ENCODE measurements at regions not wholly inside any gene's neighbourhood (a gene's known extent, or its start where the extent isn't known, plus 50 kb on each side); places are given as distances from the start of the nearest gene placed in this dataset.

GRCh38 chr15:62969442-62970089 lies 73.0 kb upstream of the TPM1 start:
- POLR2A ChIA-PET = no interaction called here
- Mint-ChIP-seq H3K27me3 (ENCODE audit: low read depth) (no peaks in the 10 kb centered on the region), H3K27ac (peak overlapping the region; percentile 68; the same call in 1 of the 2 replicates), H3K4me3 (no peak overlapping the region), H3K4me1 (peaks cover 21% of the 10 kb centered on the region), H3K9me3 (no peaks in the 10 kb centered on the region), H3K36me3 (no peaks in the 10 kb centered on the region)
- no peak for DNase-seq (ENCODE audit: low spot score)
- ATAC-seq = peak; percentile 22; the same call in 1 of the 2 replicates
- no peak for TF ChIP-seq ZNF423 (CRISPR knock-in tag; IDR thresholded peaks at IDR 0.05)
- TF ChIP-seq ZBTB21 (CRISPR knock-in tag; IDR thresholded peaks at IDR 0.05; ENCODE audit: borderline replicate concordance) = no peak
- no peak for TF ChIP-seq ZNF425 (CRISPR knock-in tag; conservative IDR thresholded peaks at IDR 0.05)
- no peak for TF ChIP-seq ZNF317 (CRISPR knock-in tag; IDR thresholded peaks at IDR 0.05; ENCODE audit: borderline replicate concordance, low read depth)
- no peak for TF ChIP-seq EMX1 (CRISPR knock-in tag; IDR thresholded peaks at IDR 0.05)
- TF ChIP-seq FOXK1 (CRISPR knock-in tag; IDR thresholded peaks at IDR 0.05) = no peak
- TF ChIP-seq ERG (CRISPR knock-in tag; IDR thresholded peaks at IDR 0.05) = no peak
- no peak for TF ChIP-seq ZNF232 (CRISPR knock-in tag; IDR thresholded peaks at IDR 0.05)
- no peak for TF ChIP-seq IRF2 (CRISPR knock-in tag; IDR thresholded peaks at IDR 0.05; ENCODE audit: borderline replicate concordance, low read depth)
- no peak for TF ChIP-seq TP53 (CRISPR knock-in tag; IDR thresholded peaks at IDR 0.05)
- no peak for TF ChIP-seq NFATC4 (CRISPR knock-in tag; IDR thresholded peaks at IDR 0.05)
- TF ChIP-seq CREB1 (CRISPR knock-in tag; IDR thresholded peaks at IDR 0.05) = no peak
- CTCF ChIA-PET = interaction anchor here (1.6 kb wide), 1 partner anchor 19 kb away, joined by 3 read pairs; no protein-coding TSS in a partner anchor

GRCh38 chr15:62972814-62973213 lies 69.7 kb upstream of the TPM1 start:
- ATAC-seq (no peak), DNase-seq (ENCODE audit: low spot score) (no peak)
- Mint-ChIP-seq H3K4me3 (no peak overlapping the region), H3K4me1 (peaks cover 26% of the 10 kb centered on the region), H3K9me3 (no peaks in the 10 kb centered on the region), H3K36me3 (no peaks in the 10 kb centered on the region), H3K27me3 (ENCODE audit: low read depth) (no peaks in the 10 kb centered on the region), H3K27ac (no peak overlapping the region)
- POLR2A ChIA-PET = no interaction called here
- CTCF ChIA-PET = no interaction called here
- no peak for TF ChIP-seq ZNF232 (CRISPR knock-in tag; IDR thresholded peaks at IDR 0.05)
- TF ChIP-seq JAZF1 (CRISPR knock-in tag; IDR thresholded peaks at IDR 0.05) = no peak
- no peak for TF ChIP-seq KAT7 (CRISPR knock-in tag; IDR thresholded peaks at IDR 0.05; ENCODE audit: borderline replicate concordance)
- no peak for TF ChIP-seq USF2 (CRISPR knock-in tag; IDR thresholded peaks at IDR 0.05)
- TF ChIP-seq ZNF317 (CRISPR knock-in tag; IDR thresholded peaks at IDR 0.05; ENCODE audit: borderline replicate concordance, low read depth) = no peak
- TF ChIP-seq CDX4 (CRISPR knock-in tag; IDR thresholded peaks at IDR 0.05; ENCODE audit: borderline replicate concordance) = no peak
- no peak for TF ChIP-seq FOXJ3 (CRISPR knock-in tag; IDR thresholded peaks at IDR 0.05; ENCODE audit: borderline replicate concordance)
- TF ChIP-seq RORB (CRISPR knock-in tag; IDR thresholded peaks at IDR 0.05) = no peak
- TF ChIP-seq ATF3 (CRISPR knock-in tag; conservative IDR thresholded peaks at IDR 0.05) = no peak
- no peak for TF ChIP-seq SP1 (CRISPR knock-in tag; conservative IDR thresholded peaks at IDR 0.05)
- no peak for TF ChIP-seq ELF4 (CRISPR knock-in tag; IDR thresholded peaks at IDR 0.05; ENCODE audit: low read depth)
- TF ChIP-seq HMGXB4 (CRISPR knock-in tag; IDR thresholded peaks at IDR 0.05) = no peak
